GM12878 (cell line): ENCODE measurements at regions not wholly inside any gene's neighbourhood (a gene's known extent, or its start where the extent isn't known, plus 50 kb on each side); places are given as distances from the start of the nearest gene placed in this dataset.

Experiments used
- ATAC-seq: fragments of 200-7000 bp; cut with Tn5 transposase; 3 replicates; pipeline ENCODE4 v1.9.1; 2020; ENCODE audit warnings: mild to moderate bottlenecking, moderate library complexity
- BruUV-seq: library from RNA; stranded (reverse); fragments of 400-500 nt; replicated peaks from 2 replicates; lab custom pipeline; 2021; lab: Mats Ljungman, UMichigan
- CTCF ChIA-PET: fragments of 300-600 bp; sonication (Branson Sonifier 250); formaldehyde crosslinking; extraction: SDS; loops from one replicate; lab custom pipeline; 2021; ENCODE audit warnings: inconsistent platforms; lab: Yijun Ruan, JAX
- POLR2A ChIA-PET: fragments of 350-600 bp; formaldehyde crosslinking; extraction: SDS; loops from one replicate; lab custom pipeline; 2021; ENCODE audit warnings: inconsistent platforms; lab: Charles Lee
- RAD21 ChIA-PET: fragments of 300-600 bp; sonication (Branson Sonifier 250); formaldehyde crosslinking; loops from one replicate; lab custom pipeline; 2023; ENCODE audit warnings: antibody characterized with exemption; ENCODE audit not compliant: unreplicated experiment; lab: Charles Lee
- SMC1A ChIA-PET: fragments of 300-600 bp; sonication (Branson Sonifier 250); formaldehyde crosslinking; loops from one replicate; lab custom pipeline; 2023; ENCODE audit not compliant: unreplicated experiment, uncharacterized antibody; lab: Charles Lee
- DNase-seq: peaks from one replicate; pipeline ENCODE4 v3.0.0-alpha.2; 2011; ENCODE audit warnings: low read depth, low spot score
- FAIRE-seq: peaks from 3 replicates; lab custom pipeline; 2011; peaks lifted over from hg19 to GRCh38; lab: Jason Lieb, UNC
- H2AFZ ChIP-seq: 2 replicates; pipeline ENCODE4 v1.6.0; 2011; ENCODE audit warnings: low read depth, low read length, control low read depth; ENCODE audit not compliant: control insufficient read depth
- H3K27ac ChIP-seq: 2 replicates; pipeline ENCODE4 v1.5.1; 2011; ENCODE audit warnings: control low read depth; ENCODE audit not compliant: control insufficient read depth, insufficient read depth
- H3K27me3 ChIP-seq, 2 experiments: replicated peaks in 1 of 2; 2 replicates each; pipeline versions ENCODE4 v1.6.0 to v1.6.1; 2011; ENCODE audit warnings: low read length in 1 of 2; ENCODE audit not compliant: control insufficient read depth in 2 of 2, insufficient read depth in 2 of 2
- H3K36me3 ChIP-seq, 2 experiments: 2 replicates each; pipeline ENCODE4 v1.5.1; 2011; ENCODE audit warnings: low read length in 1 of 2; ENCODE audit not compliant: control insufficient read depth in 2 of 2, insufficient read depth in 2 of 2
- H3K4me1 ChIP-seq: 2 replicates; pipeline ENCODE4 v1.6.1; 2011; ENCODE audit warnings: mild to moderate bottlenecking, low read length, moderate library complexity, mixed read lengths; ENCODE audit not compliant: control insufficient read depth, insufficient read depth
- H3K4me2 ChIP-seq: 2 replicates; pipeline ENCODE4 v1.6.0; 2011; ENCODE audit warnings: control low read depth; ENCODE audit not compliant: control insufficient read depth, insufficient read depth
- H3K4me3 ChIP-seq: fragments of 200-600 bp; sonication (generic); 2 replicates; pipeline ENCODE4 v1.5.1; 2016
- H3K79me2 ChIP-seq: 2 replicates; pipeline ENCODE4 v1.6.0; 2011; ENCODE audit warnings: low read length; ENCODE audit not compliant: control insufficient read depth, insufficient read depth
- H3K9ac ChIP-seq: 2 replicates; pipeline ENCODE4 v1.8.0; 2011; ENCODE audit warnings: low read length, control low read depth, mixed read lengths; ENCODE audit not compliant: control insufficient read depth, insufficient read depth
- H3K9me3 ChIP-seq: replicated peaks from 3 replicates; pipeline ENCODE4 v1.5.1; 2011; ENCODE audit warnings: mild to moderate bottlenecking, low read length; ENCODE audit not compliant: control insufficient read depth, insufficient read depth
- H4K20me1 ChIP-seq: 2 replicates; pipeline ENCODE4 v1.6.0; 2011; ENCODE audit not compliant: control insufficient read depth, insufficient read depth
- CEBPB ChIP-seq, 2 experiments: fragments of 150-350 bp in 1 of 2; IDR thresholded peaks; 2 replicates each; pipeline ENCODE4 v1.6.1; 2012 to 2014; ENCODE audit warnings: low read depth in 2 of 2, low read length in 2 of 2, borderline replicate concordance in 1 of 2, inconsistent platforms in 1 of 2
- CHD1 ChIP-seq: IDR thresholded peaks from 2 replicates; pipeline ENCODE4 v1.6.1; 2012; ENCODE audit warnings: low read depth, low read length, improper control_type of control experiment
- E2F4 ChIP-seq: IDR thresholded peaks from 2 replicates; pipeline ENCODE4 v1.6.1; 2012; ENCODE audit warnings: low read depth, low read length, improper control_type of control experiment
- FOS ChIP-seq: IDR thresholded peaks from 3 replicates; pipeline ENCODE4 v1.6.1; 2011; ENCODE audit warnings: borderline replicate concordance; ENCODE audit not compliant: insufficient read length; ENCODE audit errors: extremely low read depth
- GABPA ChIP-seq: IDR thresholded peaks from 2 replicates; pipeline ENCODE4 v1.6.1; 2014; ENCODE audit warnings: antibody characterized with exemption, low read depth, mild to moderate bottlenecking, inconsistent platforms
- MEF2B ChIP-seq: fragments of 450-650 bp; IDR thresholded peaks from 2 replicates; pipeline ENCODE4 v1.6.1; 2018; ENCODE audit warnings: mild to moderate bottlenecking, moderate library complexity; ENCODE audit not compliant: partially characterized antibody, poor library complexity, severe bottlenecking
- MYC ChIP-seq: IDR thresholded peaks from 2 replicates; pipeline ENCODE4 v1.6.1; 2011; ENCODE audit warnings: mild to moderate bottlenecking, low read length, moderate library complexity, inconsistent platforms; ENCODE audit not compliant: insufficient read depth, insufficient replicate concordance, insufficient read length, severe bottlenecking
- NFXL1 ChIP-seq: fragments of 450-650 bp; IDR thresholded peaks from 2 replicates; pipeline ENCODE4 v1.6.1; 2017; ENCODE audit warnings: antibody characterized with exemption, mild to moderate bottlenecking, borderline replicate concordance
- NFYB ChIP-seq: IDR thresholded peaks from 2 replicates; pipeline ENCODE4 v1.6.1; 2011; ENCODE audit warnings: low read depth, mild to moderate bottlenecking, low read length, improper control_type of control experiment, moderate library complexity; ENCODE audit not compliant: insufficient read depth
- PML ChIP-seq: IDR thresholded peaks from 2 replicates; pipeline ENCODE4 v1.6.1; 2012; ENCODE audit warnings: low read length, inconsistent platforms
- SP1 ChIP-seq: IDR thresholded peaks from one replicate; pipeline ENCODE4 v1.6.1; 2011; ENCODE audit warnings: low read depth, low read length
- STAT3 ChIP-seq: IDR thresholded peaks from 2 replicates; pipeline ENCODE4 v1.6.1; 2011; ENCODE audit warnings: low read depth, low read length, improper control_type of control experiment
- TARDBP ChIP-seq: IDR thresholded peaks from 2 replicates; pipeline ENCODE4 v1.6.1; 2016; ENCODE audit warnings: borderline replicate concordance
- YBX1 ChIP-seq: fragments of 450-650 bp; IDR thresholded peaks from 2 replicates; pipeline ENCODE4 v1.6.1; 2016; ENCODE audit warnings: antibody characterized with exemption
- ZNF687 ChIP-seq: fragments of 450-650 bp; IDR thresholded peaks from 2 replicates; pipeline ENCODE4 v1.6.1; 2017; ENCODE audit warnings: mild to moderate bottlenecking, moderate library complexity
- WGBS: methylation state at CpG from one replicate; pipeline ENCODE4 v1.1.6; 2016; ENCODE audit warnings: low lambda C conversion rate; ENCODE audit not compliant: insufficient replicate concordance, insufficient coverage; ENCODE audit errors: missing lambda C conversion rate; 5-methylcytosine and 5-hydroxymethylcytosine counted together
- in situ Hi-C: fragments of 300-500 bp; cut with MboI; formaldehyde crosslinking; loops from 9 replicates; pipeline ENCODE4 v1.14.3; 2018; ENCODE audit warnings: mixed read lengths
- intact Hi-C: fragments of 100-400 bp; cut with micrococcal nuclease; formaldehyde crosslinking; loops from one replicate; pipeline ENCODE4 v1.14.2; 2022; ENCODE audit not compliant: unreplicated experiment

- TF ChIP-seq PML = no peak
Measured at GRCh38 chr12:75767957-75768356, 256.5 kb upstream of the KRR1 start (continued).

- DNase-seq = no peak
- H3K79me2 ChIP-seq = no peaks in the 10 kb centered on the region
- POLR2A ChIA-PET = no interaction called here
- H3K9ac ChIP-seq = no peak overlapping the region
- no peak for ATAC-seq
- SMC1A ChIA-PET = interaction anchor here (0.9 to 2.7 kb wide), 9 partner anchors 7 to 238 kb away, joined by 3 to 10 read pairs (median 3); no protein-coding TSS in a partner anchor
- H3K4me2 ChIP-seq = no peak overlapping the region
- no peaks in the 10 kb centered on the region for H3K4me1 ChIP-seq
- H3K9me3 ChIP-seq = no peaks in the 10 kb centered on the region
- H2AFZ ChIP-seq = no peak overlapping the region
- H3K36me3 ChIP-seq = no peaks in the 10 kb centered on the region
- no peak for FAIRE-seq
- BruUV-seq = no TSS peak
- CTCF ChIA-PET = interaction anchor here (0.7 to 2.0 kb wide), 4 partner anchors 16 to 281 kb away, joined by 3 to 4 read pairs (median 3); no protein-coding TSS in a partner anchor
- TF ChIP-seq SP1 (no peak), FOS (no peak), NFYB (no peak), MEF2B (no peak), ZNF687 (no peak), YBX1 (no peak), CEBPB (IDR thresholded peaks at IDR 0.05; ENCODE audit: borderline replicate concordance in 1 of 2, low read depth in 2 of 2, low read length in 2 of 2) (no peak), E2F4 (no peak), STAT3 (no peak), GABPA (no peak), CHD1 (no peak), MYC (no peak), TARDBP (no peak), NFXL1 (no peak)
- WGBS = 81% methylated on average over 3 of the region's 3 CpGs
- no peak overlapping the region for H3K4me3 ChIP-seq
- intact Hi-C loops (no loop called here), in situ Hi-C loops (no loop called here)
- no peak overlapping the region for H3K27ac ChIP-seq
- H4K20me1 ChIP-seq = no peaks in the 10 kb centered on the region
- RAD21 ChIA-PET = interaction anchor here (1.2 to 1.3 kb wide), 3 partner anchors 169 to 266 kb away, joined by 3 read pairs; no protein-coding TSS in a partner anchor
- no peaks in the 10 kb centered on the region for H3K27me3 ChIP-seq
Measured at GRCh38 chr12:75766263-75767160, 255.1 kb upstream of the KRR1 start.
